ENCODE measurements at regions not wholly inside any gene's neighbourhood (a gene's known extent, or its start where the extent isn't known, plus 50 kb on each side); places are given as distances from the start of the nearest gene placed in this dataset.

GRCh38 chrX:63884821-63885790 lies 100.1 kb upstream of the ARHGEF9 start:
- DNase-seq: no peak

GRCh38 chrX:63869506-63869905 lies 84.5 kb upstream of the ARHGEF9 start:
- no peak for DNase-seq

GRCh38 chrX:63855896-63856295 lies 70.9 kb upstream of the ARHGEF9 start:
- DNase-seq: no peak

GRCh38 chrX:63835361-63835760 lies 50.3 kb upstream of the ARHGEF9 start:
- no peak for DNase-seq

Data from NCI-H524 (cell line).